ENCODE measurements at regions not wholly inside any gene's neighbourhood (a gene's known extent, or its start where the extent isn't known, plus 50 kb on each side); places are given as distances from the start of the nearest gene placed in this dataset.
A peak's percentile ranks its signal among the peaks of the same experiment; 100 is the strongest.

DNA sequence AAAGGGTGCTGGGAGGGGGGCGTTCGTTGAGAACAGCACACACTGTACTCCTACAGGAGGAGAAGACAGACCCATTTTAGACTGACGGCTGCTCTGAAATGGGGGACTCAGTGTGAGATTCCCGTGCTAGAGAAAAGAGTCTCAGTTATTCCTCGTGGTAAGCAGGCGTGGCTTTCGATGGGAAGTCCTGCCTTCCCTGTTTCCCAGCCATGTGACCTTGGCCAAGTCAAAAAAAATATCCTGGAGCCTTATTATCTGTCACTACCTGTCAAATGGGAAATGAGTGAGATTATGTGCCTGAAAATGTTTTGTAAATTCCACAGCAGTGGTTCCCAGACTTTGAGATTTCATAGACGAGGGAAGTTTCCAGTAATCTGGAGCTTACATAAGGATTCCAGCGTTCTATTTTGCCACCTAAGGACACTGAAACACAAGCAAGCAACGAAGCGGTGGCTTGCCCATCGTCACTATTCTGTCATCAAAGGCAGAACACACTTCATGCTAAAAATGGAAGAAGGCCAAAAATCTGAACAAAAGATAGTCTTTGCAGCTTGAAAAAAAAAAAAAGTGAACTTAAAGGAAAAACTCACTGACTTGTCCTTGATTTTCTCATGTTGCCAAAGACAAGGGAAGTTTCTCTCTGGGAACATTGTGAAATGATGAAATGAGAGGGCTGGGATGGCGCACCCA is 253.4 kb upstream of the RPL38 start:
- intact Hi-C loops (cut with micrococcal nuclease) (loop anchor here (10.0 kb wide), 1 partner anchor 295 kb away; no protein-coding TSS in a partner anchor), in situ Hi-C loops (cut with MboI) (no loop called here)
- ChIA-PET POLR2A (interaction anchor here (0.7 kb wide), 1 partner anchor 317 kb away, joined by 3 read pairs; no protein-coding TSS in a partner anchor), CTCF (ENCODE audit: low intra/inter-chr PET ratio) (no interaction called here)
- H3K9me1 ChIP-seq (ENCODE audit: control insufficient read depth, insufficient read depth, low read length): peaks cover 2% of the 10 kb centered on the region
- H4K20me1 ChIP-seq (replicated peaks; ENCODE audit: control insufficient read depth, insufficient read depth, low read length): no peaks in the 10 kb centered on the region
- H3K9ac ChIP-seq (ENCODE audit: insufficient read depth in 1 of 2, low read depth in 2 of 2, low read length in 2 of 2): no peak overlapping the region
- no peaks in the 10 kb centered on the region for H3K36me3 ChIP-seq (ENCODE audit: control insufficient read depth, insufficient read depth, low read length)
- no peak overlapping the region for H3K4me3 ChIP-seq
- H3K4me2 ChIP-seq (ENCODE audit: insufficient read depth, low read length): no peak overlapping the region
- no peaks in the 10 kb centered on the region for H3K9me3 ChIP-seq (replicated peaks; ENCODE audit: control insufficient read depth, insufficient read depth, low read depth, low read length)
- BruUV-seq (replicated peaks): no TSS peak
- no peak overlapping the region for H2AFZ ChIP-seq (ENCODE audit: low read depth, low read length)
- H3K4me1 ChIP-seq (replicated peaks in 1 of 2; ENCODE audit: control insufficient read depth in 2 of 2, insufficient read depth in 2 of 2, low read length in 2 of 2): peaks cover 0 to 11% of the 10 kb centered on the region in 2 experiments; a peak in 1 of 5 replicates
- DNase-seq (ENCODE audit: extremely low read depth in 1 of 4, low spot score in 3 of 4) (no peak), ATAC-seq (no peak), FAIRE-seq (peak; percentile 54)
- 0% methylated on average over 13 of the region's 13 CpGs for WGBS (ENCODE audit: insufficient coverage, low coverage, missing lambda C conversion rate)
- no peaks in the 10 kb centered on the region for H3K79me2 ChIP-seq (ENCODE audit: control insufficient read depth, insufficient read depth, low read length)
- H3K27ac ChIP-seq (ENCODE audit: extremely low read depth, low read depth, low read length): no peak overlapping the region
- H3K27me3 ChIP-seq (ENCODE audit: control insufficient read depth in 2 of 2, insufficient read depth in 2 of 2, low read length in 2 of 2): peaks cover 0 to 16% of the 10 kb centered on the region in 2 experiments; a peak in 3 of 5 replicates
- TF ChIP-seq OTX1 (CRISPR knock-in tag; IDR thresholded peaks at IDR 0.05) (no peak), NFIX (CRISPR knock-in tag; IDR thresholded peaks at IDR 0.05; ENCODE audit: low read depth) (no peak)

DNA sequence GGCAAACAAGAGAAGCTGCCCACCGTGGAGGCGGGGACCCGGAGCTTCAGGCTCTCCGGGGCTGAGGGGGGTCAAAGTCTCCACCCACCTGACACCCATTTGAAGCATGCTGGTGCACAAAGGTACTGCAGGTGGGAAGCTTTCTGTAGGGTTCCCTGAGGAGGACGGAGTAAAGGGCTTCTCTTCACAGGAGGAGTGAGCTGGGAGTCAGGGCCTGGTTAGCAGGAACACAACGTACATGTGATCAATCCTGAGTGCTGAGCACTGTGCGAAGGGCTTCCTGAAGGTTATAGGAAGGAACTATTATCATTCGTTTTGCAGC is 252.9 kb upstream of the RPL38 start:
- H3K4me1 ChIP-seq (replicated peaks in 1 of 2; ENCODE audit: control insufficient read depth in 2 of 2, insufficient read depth in 2 of 2, low read length in 2 of 2): peaks cover 0 to 11% of the 10 kb centered on the region in 2 experiments; a peak in 1 of 5 replicates
- intact Hi-C loops (cut with micrococcal nuclease): loop anchor here (10.0 kb wide), 1 partner anchor 296 kb away; no protein-coding TSS in a partner anchor
- H3K9me3 ChIP-seq (replicated peaks; ENCODE audit: control insufficient read depth, insufficient read depth, low read depth, low read length): no peaks in the 10 kb centered on the region
- H4K20me1 ChIP-seq (replicated peaks; ENCODE audit: control insufficient read depth, insufficient read depth, low read length): no peaks in the 10 kb centered on the region
- H3K36me3 ChIP-seq (ENCODE audit: control insufficient read depth, insufficient read depth, low read length): no peaks in the 10 kb centered on the region
- no peak overlapping the region for H3K4me2 ChIP-seq (ENCODE audit: insufficient read depth, low read length)
- H2AFZ ChIP-seq (ENCODE audit: low read depth, low read length): no peak overlapping the region
- ChIA-PET CTCF (ENCODE audit: low intra/inter-chr PET ratio) (no interaction called here), POLR2A (interaction anchor here (0.7 kb wide), 1 partner anchor 318 kb away, joined by 3 read pairs; no protein-coding TSS in a partner anchor)
- BruUV-seq (replicated peaks): no TSS peak
- peaks cover 4% of the 10 kb centered on the region for H3K9me1 ChIP-seq (ENCODE audit: control insufficient read depth, insufficient read depth, low read length)
- H3K27me3 ChIP-seq (ENCODE audit: control insufficient read depth in 2 of 2, insufficient read depth in 2 of 2, low read length in 2 of 2): peaks cover 0 to 16% of the 10 kb centered on the region in 2 experiments; a peak in 3 of 5 replicates
- 2% methylated on average over 8 of the region's 8 CpGs for WGBS (ENCODE audit: insufficient coverage, low coverage, missing lambda C conversion rate)
- ATAC-seq: peak; percentile 39; the same call in 1 of the 3 replicates
- no peak overlapping the region for H3K9ac ChIP-seq (ENCODE audit: insufficient read depth in 1 of 2, low read depth in 2 of 2, low read length in 2 of 2)
- no peak overlapping the region for H3K4me3 ChIP-seq
- in situ Hi-C loops (cut with MboI): no loop called here
- peak in 2 of 4 experiments; percentile 19 to 27 for DNase-seq (ENCODE audit: extremely low read depth in 1 of 4, low spot score in 3 of 4)
- TF ChIP-seq, protein P1, sequence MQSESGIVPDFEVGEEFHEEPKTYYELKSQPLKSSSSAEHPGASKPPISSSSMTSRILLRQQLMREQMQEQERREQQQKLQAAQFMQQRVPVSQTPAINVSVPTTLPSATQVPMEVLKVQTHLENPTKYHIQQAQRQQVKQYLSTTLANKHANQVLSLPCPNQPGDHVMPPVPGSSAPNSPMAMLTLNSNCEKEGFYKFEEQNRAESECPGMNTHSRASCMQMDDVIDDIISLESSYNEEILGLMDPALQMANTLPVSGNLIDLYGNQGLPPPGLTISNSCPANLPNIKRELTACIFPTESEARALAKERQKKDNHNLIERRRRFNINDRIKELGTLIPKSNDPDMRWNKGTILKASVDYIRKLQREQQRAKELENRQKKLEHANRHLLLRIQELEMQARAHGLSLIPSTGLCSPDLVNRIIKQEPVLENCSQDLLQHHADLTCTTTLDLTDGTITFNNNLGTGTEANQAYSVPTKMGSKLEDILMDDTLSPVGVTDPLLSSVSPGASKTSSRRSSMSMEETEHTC (IDR thresholded peaks at IDR 0.05): no peak
- no peak for TF ChIP-seq ZMIZ1 (IDR thresholded peaks at IDR 0.05; ENCODE audit: low read depth in 2 of 2, low read length in 2 of 2)
- TF ChIP-seq CCNT2 (IDR thresholded peaks at IDR 0.05; ENCODE audit: borderline replicate concordance, extremely low read depth, insufficient read length, low read depth, low read length): no peak
- TF ChIP-seq ZBTB5 (IDR thresholded peaks at IDR 0.05): no peak
- TF ChIP-seq ARID2 (IDR thresholded peaks at IDR 0.05): no peak
- FAIRE-seq: no peak
- H3K27ac ChIP-seq (ENCODE audit: extremely low read depth, low read depth, low read length): no peak overlapping the region
- no peaks in the 10 kb centered on the region for H3K79me2 ChIP-seq (ENCODE audit: control insufficient read depth, insufficient read depth, low read length)
